HUES6 (cell line): ENCODE measurements at regions not wholly inside any gene's neighbourhood (a gene's known extent, or its start where the extent isn't known, plus 50 kb on each side); places are given as distances from the start of the nearest gene placed in this dataset.

Experiments used
- H3K27ac ChIP-seq: 2 replicates; pipeline ENCODE4 v1.7.0; 2013; ENCODE audit warnings: low read depth, mild to moderate bottlenecking, low read length, inconsistent platforms
- H3K27me3 ChIP-seq: 2 replicates; pipeline ENCODE4 v1.6.1; 2013; ENCODE audit warnings: low read length; ENCODE audit not compliant: control insufficient read depth, insufficient read depth
- H3K36me3 ChIP-seq: 2 replicates; pipeline ENCODE4 v1.6.1; 2013; ENCODE audit warnings: low read length; ENCODE audit not compliant: control insufficient read depth, insufficient read depth
- H3K4me1 ChIP-seq: 2 replicates; pipeline ENCODE4 v1.6.1; 2013; ENCODE audit warnings: low read length; ENCODE audit not compliant: control insufficient read depth, insufficient read depth
- H3K4me3 ChIP-seq: 2 replicates; pipeline ENCODE4 v1.5.1; 2013; ENCODE audit warnings: low read depth, low read length
- H3K9ac ChIP-seq: one replicate; pipeline ENCODE4 v1.6.1; 2013; ENCODE audit warnings: mild to moderate bottlenecking, low read length
- H3K9me3 ChIP-seq: 2 replicates; pipeline ENCODE4 v1.6.1; 2013; ENCODE audit warnings: low read depth, low read length; ENCODE audit not compliant: control insufficient read depth, insufficient read depth

DNA sequence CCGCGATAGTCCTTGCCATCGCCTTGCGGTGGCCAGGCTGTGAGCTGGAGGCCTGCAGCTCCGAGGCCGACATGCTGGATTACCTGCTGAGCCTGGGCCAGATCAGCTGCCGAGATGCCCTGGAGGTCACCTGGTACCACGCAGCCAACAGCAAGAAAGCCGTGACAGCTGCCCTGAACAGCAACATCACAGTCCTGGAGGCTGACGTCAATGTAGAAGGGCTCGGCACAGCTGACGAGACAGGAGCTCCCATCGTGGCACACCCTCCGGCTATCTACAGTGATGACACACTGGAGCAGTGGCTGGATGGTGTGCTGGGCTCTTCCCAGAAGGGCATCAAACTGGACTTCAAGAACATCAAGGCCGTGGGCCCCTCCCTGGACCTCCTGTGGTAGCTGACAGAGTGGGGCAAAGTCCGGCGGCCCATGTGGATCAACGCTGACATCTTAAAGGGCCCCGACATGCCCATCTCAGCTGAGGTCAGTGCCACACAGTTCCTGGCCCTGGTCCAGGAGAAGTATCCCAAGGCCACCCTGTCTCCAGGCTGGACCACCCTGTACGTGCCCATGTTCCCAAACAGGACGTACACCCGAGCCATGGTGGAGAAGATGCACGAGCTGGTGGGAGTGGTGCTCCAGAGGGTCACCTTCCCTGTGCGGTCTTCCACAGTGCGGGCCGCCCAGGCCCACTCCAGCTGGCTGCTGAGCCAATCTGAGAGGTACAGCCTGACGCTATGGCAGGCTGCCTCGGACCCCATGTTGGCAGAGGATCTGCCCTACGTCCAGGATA lies 70.2 kb downstream of the FAM43A start:
- no peak overlapping the region for H3K27ac ChIP-seq

DNA sequence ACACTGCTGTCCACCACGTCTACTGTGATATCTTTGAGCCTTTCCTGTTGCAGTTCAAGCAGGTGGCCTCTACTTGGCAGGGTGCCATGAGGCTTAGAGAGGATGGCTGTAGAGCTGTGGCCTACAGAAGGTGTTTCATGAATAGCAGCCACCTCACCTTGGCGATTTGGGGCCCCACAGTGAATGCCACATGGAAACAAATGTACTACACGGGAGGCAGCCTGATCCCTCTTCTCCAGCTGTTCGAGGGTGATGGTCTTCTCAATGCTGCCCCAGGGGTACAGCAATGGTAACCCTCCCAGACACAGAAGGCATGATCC lies 70.7 kb downstream of the FAM43A start:
- H3K27me3 ChIP-seq: no peaks in the 10 kb centered on the region
- no peaks in the 10 kb centered on the region; the same call in 1 of the 2 replicates for H3K4me1 ChIP-seq
- H3K4me3 ChIP-seq: no peak overlapping the region
- H3K27ac ChIP-seq: no peak overlapping the region
- H3K9ac ChIP-seq: no peak overlapping the region
- H3K9me3 ChIP-seq: no peaks in the 10 kb centered on the region
- H3K36me3 ChIP-seq: no peaks in the 10 kb centered on the region

More for the DNA sequence above, 70.2 kb downstream of the FAM43A start:
- H3K36me3 ChIP-seq: no peaks in the 10 kb centered on the region
- H3K9me3 ChIP-seq: no peaks in the 10 kb centered on the region
- H3K4me1 ChIP-seq: no peaks in the 10 kb centered on the region; the same call in 1 of the 2 replicates
- H3K9ac ChIP-seq: no peak overlapping the region
- H3K4me3 ChIP-seq: no peak overlapping the region
- H3K27me3 ChIP-seq: no peaks in the 10 kb centered on the region

DNA sequence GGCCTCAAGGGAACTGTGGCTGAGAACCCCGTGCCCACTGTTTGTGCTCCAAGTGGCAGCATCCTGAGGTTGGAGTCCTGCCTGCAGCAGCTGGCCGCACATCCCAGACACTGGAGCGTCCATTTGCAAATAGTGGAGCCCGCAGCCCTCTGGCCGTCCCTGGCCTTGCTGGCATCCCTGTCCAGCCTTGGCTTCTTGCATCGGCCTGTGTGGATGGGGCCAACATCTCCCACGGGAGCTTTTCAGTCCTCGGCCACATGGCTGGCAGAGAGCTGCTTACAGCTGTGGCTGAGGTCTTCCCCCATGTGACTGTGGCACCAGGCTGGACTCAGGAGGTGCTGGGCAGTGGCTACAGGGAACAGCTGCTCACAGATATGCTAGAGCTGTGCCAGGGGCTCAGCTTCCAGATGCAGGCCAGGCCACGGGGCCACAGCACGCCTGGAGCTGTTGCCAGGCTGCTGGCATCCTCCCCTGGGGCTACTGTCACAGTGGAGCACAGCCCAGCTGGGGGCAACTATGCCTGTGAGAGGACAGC lies 71.2 kb downstream of the FAM43A start:
- Histone ChIP-seq H3K36me3 (no peaks in the 10 kb centered on the region), H3K9me3 (no peaks in the 10 kb centered on the region), H3K4me1 (no peaks in the 10 kb centered on the region; the same call in 1 of the 2 replicates), H3K9ac (no peak overlapping the region), H3K27me3 (no peaks in the 10 kb centered on the region; the same call in 1 of the 2 replicates), H3K27ac (no peak overlapping the region), H3K4me3 (no peak overlapping the region)

DNA sequence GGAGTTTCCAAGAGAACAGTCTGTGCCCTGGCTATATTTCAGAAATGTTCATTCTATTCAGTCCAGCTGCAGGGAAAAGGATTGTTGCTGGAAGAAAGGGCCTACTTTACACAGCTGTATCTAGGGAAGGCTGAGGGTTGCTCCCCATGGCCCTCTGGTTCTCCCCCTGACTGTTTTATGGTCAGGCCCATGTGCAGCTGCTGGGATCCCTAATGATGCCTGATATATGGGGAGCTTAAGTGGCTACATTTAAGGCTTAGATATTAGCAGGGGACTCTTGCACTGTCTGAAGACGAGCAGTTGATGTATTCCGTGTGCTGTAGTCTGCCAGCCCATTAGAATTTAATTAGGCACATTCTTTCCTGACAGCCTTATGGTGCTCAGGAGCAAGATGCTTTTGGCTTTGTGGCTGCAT lies 72.0 kb downstream of the FAM43A start:
- no peaks in the 10 kb centered on the region; the same call in 1 of the 2 replicates for H3K27me3 ChIP-seq
- no peak overlapping the region for H3K4me3 ChIP-seq
- H3K27ac ChIP-seq: no peak overlapping the region
- no peaks in the 10 kb centered on the region for H3K36me3 ChIP-seq
- no peak overlapping the region for H3K9ac ChIP-seq
- H3K4me1 ChIP-seq: no peaks in the 10 kb centered on the region; the same call in 1 of the 2 replicates
- H3K9me3 ChIP-seq: no peaks in the 10 kb centered on the region

DNA sequence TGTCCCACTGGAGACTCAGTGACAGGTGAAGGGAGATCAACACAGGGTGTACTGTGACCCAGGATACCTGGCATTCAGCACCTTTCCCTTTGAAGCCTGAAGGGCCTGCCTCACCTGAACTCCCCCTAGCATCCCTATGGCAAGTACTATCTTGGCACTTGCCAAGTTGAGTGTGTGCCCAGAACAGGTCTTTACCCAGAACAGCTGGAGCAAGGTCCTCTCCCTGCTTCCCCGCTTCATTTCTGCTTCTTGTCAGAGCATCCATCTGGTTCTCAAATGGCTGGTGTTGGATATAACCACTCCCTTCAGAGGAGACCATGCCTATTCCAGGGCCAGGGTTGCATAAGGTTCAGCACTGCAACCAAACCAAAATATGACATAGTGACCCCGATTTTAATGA lies 73.0 kb downstream of the FAM43A start:
- Histone ChIP-seq H3K9me3 (no peaks in the 10 kb centered on the region), H3K36me3 (no peaks in the 10 kb centered on the region), H3K9ac (no peak overlapping the region), H3K4me1 (no peaks in the 10 kb centered on the region; the same call in 1 of the 2 replicates), H3K27me3 (no peaks in the 10 kb centered on the region; the same call in 1 of the 2 replicates), H3K27ac (no peak overlapping the region), H3K4me3 (no peak overlapping the region)

GRCh38 chr3:194760494-194761137 lies 74.9 kb downstream of the FAM43A start:
- Histone ChIP-seq H3K4me1 (no peaks in the 10 kb centered on the region; the same call in 1 of the 2 replicates), H3K9ac (no peak overlapping the region), H3K36me3 (no peaks in the 10 kb centered on the region), H3K27me3 (no peaks in the 10 kb centered on the region; the same call in 1 of the 2 replicates), H3K4me3 (no peak overlapping the region), H3K9me3 (no peaks in the 10 kb centered on the region), H3K27ac (no peak overlapping the region)

DNA sequence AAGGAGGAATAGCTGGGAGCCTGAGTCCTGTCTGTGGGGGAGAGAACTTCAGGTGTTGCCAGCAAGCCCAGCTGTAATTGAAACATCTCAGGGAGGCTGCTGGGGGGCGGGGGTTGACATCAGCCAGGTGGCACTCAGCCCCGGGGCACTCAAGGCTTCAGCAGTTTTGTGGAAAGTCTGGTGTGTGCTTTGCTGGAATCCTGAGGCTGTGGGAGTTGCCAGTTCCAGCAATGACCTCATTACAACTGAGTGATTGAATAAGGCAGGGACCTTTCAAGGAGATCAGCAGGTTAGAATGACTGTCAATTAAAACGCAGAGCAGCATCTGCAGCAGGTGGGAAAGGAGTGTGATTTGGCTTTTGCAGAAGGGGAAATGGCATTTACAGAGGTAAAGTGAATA lies 75.7 kb downstream of the FAM43A start:
- H3K27ac ChIP-seq: no peak overlapping the region

DNA sequence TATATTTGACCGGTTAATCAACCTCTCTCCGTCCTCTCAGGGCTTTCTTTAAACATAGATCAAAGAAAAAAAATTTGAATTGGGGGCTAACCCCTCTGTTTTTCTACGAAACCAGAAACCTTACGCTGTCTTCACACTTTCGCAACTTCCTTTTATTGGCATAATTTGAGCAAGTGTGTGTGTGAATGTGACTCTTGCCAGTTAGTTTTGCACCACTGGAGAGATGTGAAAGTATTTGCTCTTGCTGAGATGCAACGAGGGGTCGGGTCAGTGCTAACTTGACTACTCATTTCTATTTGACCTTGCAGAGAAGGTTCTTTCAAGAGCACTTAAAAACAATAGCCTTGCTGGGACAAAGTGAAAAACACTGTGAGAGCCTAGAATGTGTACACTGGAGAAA lies 81.2 kb downstream of the FAM43A start:
- Histone ChIP-seq H3K9ac (no peak overlapping the region), H3K27me3 (peaks cover 30% of the 10 kb centered on the region), H3K4me3 (no peak overlapping the region), H3K36me3 (no peaks in the 10 kb centered on the region), H3K9me3 (no peaks in the 10 kb centered on the region), H3K4me1 (peaks cover 6% of the 10 kb centered on the region), H3K27ac (no peak overlapping the region)

More for the DNA sequence above, 75.7 kb downstream of the FAM43A start:
- Histone ChIP-seq H3K9ac (no peak overlapping the region), H3K27me3 (no peaks in the 10 kb centered on the region; the same call in 1 of the 2 replicates), H3K4me1 (no peaks in the 10 kb centered on the region; the same call in 1 of the 2 replicates), H3K4me3 (no peak overlapping the region), H3K36me3 (no peaks in the 10 kb centered on the region), H3K9me3 (no peaks in the 10 kb centered on the region)

- Histone ChIP-seq H3K36me3 (no peaks in the 10 kb centered on the region), H3K9me3 (no peaks in the 10 kb centered on the region), H3K27ac (no peak overlapping the region), H3K27me3 (peaks cover 32% of the 10 kb centered on the region), H3K9ac (no peak overlapping the region), H3K4me3 (no peak overlapping the region), H3K4me1 (peaks cover 6% of the 10 kb centered on the region)
Observed at GRCh38 chr3:194767446-194768207, 81.9 kb downstream of the FAM43A start.

GRCh38 chr3:194768586-194768985 lies 82.9 kb downstream of the FAM43A start:
- H3K4me1 ChIP-seq: peaks cover 8% of the 10 kb centered on the region
- no peaks in the 10 kb centered on the region for H3K9me3 ChIP-seq
- H3K27me3 ChIP-seq: peaks cover 32% of the 10 kb centered on the region
- no peak overlapping the region for H3K27ac ChIP-seq
- peak overlapping the region; percentile 32; the same call in 1 of the 2 replicates for H3K4me3 ChIP-seq
- no peaks in the 10 kb centered on the region for H3K36me3 ChIP-seq
- H3K9ac ChIP-seq: no peak overlapping the region
